ENCODE measurements at regions not wholly inside any gene's neighbourhood (a gene's known extent, or its start where the extent isn't known, plus 50 kb on each side); places are given as distances from the start of the nearest gene placed in this dataset.

- no peaks in the 10 kb centered on the region for H3K36me3 Mint-ChIP-seq (ENCODE audit: low read depth)
- CTCF ChIA-PET: interaction anchor here (1.6 kb wide), 1 partner anchor 9 kb away, joined by 3 read pairs; no protein-coding TSS in a partner anchor
- H3K27ac Mint-ChIP-seq: no peak overlapping the region
- no peak for DNase-seq
- no peaks in the 10 kb centered on the region for H3K4me1 Mint-ChIP-seq
- H3K4me3 Mint-ChIP-seq: no peak overlapping the region
- POLR2A ChIA-PET: no interaction called here
- H3K9me3 Mint-ChIP-seq: peaks cover 12% of the 10 kb centered on the region
- no peaks in the 10 kb centered on the region for H3K27me3 Mint-ChIP-seq
Measured at GRCh38 chr18:64852281-64852680, 703.4 kb upstream of the LINC00305 start.

DNA sequence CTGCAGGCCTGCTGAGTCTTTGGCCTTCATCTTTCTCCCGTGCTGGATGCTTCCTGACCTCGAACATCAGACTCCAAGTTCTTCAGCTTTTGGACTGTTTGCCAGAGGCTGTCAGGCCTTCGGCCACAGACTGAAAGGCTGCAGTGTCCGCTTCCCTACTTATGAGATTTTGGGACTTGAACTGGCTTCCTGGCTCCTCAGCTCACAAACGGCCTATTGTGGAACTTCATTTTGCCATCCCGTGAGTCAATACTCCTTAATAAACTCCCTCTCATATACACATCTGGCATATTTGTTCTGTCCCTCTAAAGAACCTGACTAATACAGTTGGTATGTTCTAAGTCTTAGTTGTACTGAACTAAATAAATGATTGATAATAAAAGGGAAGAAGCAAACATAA is 702.8 kb upstream of the LINC00305 start:
- no peak overlapping the region for H3K27ac Mint-ChIP-seq
- CTCF ChIA-PET: no interaction called here

DNA sequence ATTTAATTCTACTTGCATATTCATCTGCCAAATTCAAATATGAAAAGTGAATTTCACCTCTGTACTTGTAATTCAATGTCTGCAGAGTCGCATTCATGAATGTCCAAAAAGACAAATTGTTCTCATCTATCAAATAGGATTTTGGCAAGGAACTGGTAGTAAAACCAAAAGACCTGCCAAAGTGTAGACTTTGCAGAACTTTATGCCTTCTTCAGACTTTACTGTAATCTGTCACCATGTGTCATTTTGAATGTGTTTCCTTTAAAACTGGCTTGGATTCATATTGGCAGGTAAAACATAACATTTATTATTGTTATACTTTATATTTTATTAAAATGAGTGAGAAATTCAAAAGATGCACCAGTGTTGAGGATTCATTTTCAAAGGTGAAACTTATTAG is 701.9 kb upstream of the LINC00305 start:
- no peaks in the 10 kb centered on the region for H3K27me3 Mint-ChIP-seq
- CTCF ChIA-PET: no interaction called here

More for the DNA sequence above, 702.8 kb upstream of the LINC00305 start:
- Mint-ChIP-seq H3K4me3 (no peak overlapping the region), H3K36me3 (ENCODE audit: low read depth) (no peaks in the 10 kb centered on the region), H3K4me1 (no peaks in the 10 kb centered on the region), H3K9me3 (peaks cover 12% of the 10 kb centered on the region), H3K27me3 (no peaks in the 10 kb centered on the region)
- DNase-seq: no peak
- POLR2A ChIA-PET: no interaction called here

GRCh38 chr18:64840911-64841701 is 692.2 kb upstream of the LINC00305 start:
- no peak overlapping the region for H3K4me3 Mint-ChIP-seq
- no peaks in the 10 kb centered on the region for H3K9me3 Mint-ChIP-seq
- H3K27me3 Mint-ChIP-seq: no peaks in the 10 kb centered on the region
- ChIA-PET CTCF (no interaction called here), POLR2A (no interaction called here)
- no peaks in the 10 kb centered on the region for H3K4me1 Mint-ChIP-seq
- H3K27ac Mint-ChIP-seq: no peak overlapping the region
- DNase-seq: no peak
- H3K36me3 Mint-ChIP-seq (ENCODE audit: low read depth): no peaks in the 10 kb centered on the region

More for the DNA sequence above, 701.9 kb upstream of the LINC00305 start:
- POLR2A ChIA-PET: no interaction called here
- Mint-ChIP-seq H3K4me3 (no peak overlapping the region), H3K36me3 (ENCODE audit: low read depth) (no peaks in the 10 kb centered on the region), H3K27ac (no peak overlapping the region), H3K4me1 (no peaks in the 10 kb centered on the region), H3K9me3 (peaks cover 12% of the 10 kb centered on the region)
- DNase-seq: no peak

DNA sequence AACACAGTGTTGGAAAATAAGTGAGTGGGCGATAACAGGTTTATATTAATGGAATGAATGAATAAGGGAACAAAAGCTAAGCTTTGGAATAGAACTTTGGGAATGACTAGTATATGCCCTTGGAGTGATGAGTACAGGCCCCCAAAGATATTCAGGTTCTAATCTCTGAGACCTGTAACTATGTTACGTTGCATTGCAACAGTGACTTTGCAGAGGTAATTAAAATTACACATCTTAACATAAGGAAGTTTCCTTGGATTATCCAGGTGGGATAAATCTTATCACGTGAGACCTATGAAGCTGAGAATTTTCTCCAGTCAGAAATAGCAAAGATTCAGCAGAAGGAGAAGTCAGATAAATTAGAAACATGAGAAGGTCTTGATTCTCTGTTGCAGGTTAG is 661.5 kb upstream of the LINC00305 start:
- Mint-ChIP-seq H3K36me3 (ENCODE audit: low read depth) (no peaks in the 10 kb centered on the region), H3K9me3 (peaks cover 2% of the 10 kb centered on the region), H3K4me3 (no peak overlapping the region), H3K4me1 (no peaks in the 10 kb centered on the region), H3K27me3 (no peaks in the 10 kb centered on the region), H3K27ac (no peak overlapping the region)
- POLR2A ChIA-PET: no interaction called here
- no peak for DNase-seq
- CTCF ChIA-PET: interaction anchor here (0.7 kb wide), 1 partner anchor 109 kb away, joined by 6 read pairs; no protein-coding TSS in a partner anchor

DNA sequence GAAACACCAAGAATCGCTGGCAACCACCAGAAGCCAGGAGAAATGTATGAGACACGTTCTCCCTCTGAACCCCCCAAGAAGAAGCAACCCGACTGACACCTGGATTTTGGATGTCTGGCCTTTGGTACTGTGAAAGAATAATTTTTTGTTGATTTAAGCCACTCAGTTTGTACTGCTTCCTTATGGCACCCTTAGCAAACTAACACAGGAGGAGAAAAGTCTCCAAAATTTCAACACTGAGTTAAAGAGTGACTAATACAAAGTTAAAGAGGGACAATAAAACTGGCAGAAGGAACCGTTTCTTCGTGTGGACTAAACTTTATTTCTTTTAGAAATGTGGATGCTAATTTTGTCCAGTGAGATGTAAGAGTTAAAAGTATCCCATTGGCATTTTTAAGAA is 660.9 kb upstream of the LINC00305 start:
- POLR2A ChIA-PET: no interaction called here
- CTCF ChIA-PET: interaction anchor here (0.7 kb wide), 1 partner anchor 109 kb away, joined by 6 read pairs; no protein-coding TSS in a partner anchor
- Mint-ChIP-seq H3K9me3 (peaks cover 2% of the 10 kb centered on the region), H3K4me3 (no peak overlapping the region), H3K36me3 (ENCODE audit: low read depth) (no peaks in the 10 kb centered on the region), H3K4me1 (no peaks in the 10 kb centered on the region), H3K27ac (no peak overlapping the region), H3K27me3 (no peaks in the 10 kb centered on the region)
- DNase-seq: no peak

DNA sequence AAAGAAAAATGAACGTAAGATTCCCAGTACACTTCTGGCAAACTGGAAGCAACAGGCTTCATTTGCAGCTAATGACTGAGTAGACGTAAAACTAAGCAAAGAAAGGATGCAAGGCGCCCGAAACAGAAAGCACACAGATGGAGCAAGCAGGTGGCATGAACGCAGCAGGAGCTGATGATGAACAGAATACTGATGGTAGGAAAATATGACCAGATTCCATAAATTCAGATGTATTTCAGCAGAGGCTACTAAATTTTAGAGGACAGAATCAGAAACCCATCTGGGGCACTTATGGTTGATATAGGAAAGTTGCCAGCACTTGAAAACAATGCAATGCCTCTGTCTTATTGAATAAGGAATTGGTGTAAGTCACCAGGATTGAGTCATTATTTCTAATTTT is 658.7 kb upstream of the LINC00305 start:
- DNase-seq: no peak
- no peaks in the 10 kb centered on the region for H3K36me3 Mint-ChIP-seq (ENCODE audit: low read depth)
- ChIA-PET CTCF (no interaction called here), POLR2A (no interaction called here)
- no peaks in the 10 kb centered on the region for H3K4me1 Mint-ChIP-seq
- no peak overlapping the region for H3K4me3 Mint-ChIP-seq
- H3K27ac Mint-ChIP-seq: no peak overlapping the region
- no peaks in the 10 kb centered on the region for H3K27me3 Mint-ChIP-seq
- no peaks in the 10 kb centered on the region for H3K9me3 Mint-ChIP-seq

GRCh38 chr18:64806691-64807090 is 657.8 kb upstream of the LINC00305 start:
- H3K9me3 Mint-ChIP-seq: no peaks in the 10 kb centered on the region
- no peak for DNase-seq
- H3K27me3 Mint-ChIP-seq: no peaks in the 10 kb centered on the region
- ChIA-PET CTCF (no interaction called here), POLR2A (no interaction called here)
- H3K36me3 Mint-ChIP-seq (ENCODE audit: low read depth): no peaks in the 10 kb centered on the region
- H3K4me1 Mint-ChIP-seq: no peaks in the 10 kb centered on the region
- no peak overlapping the region for H3K4me3 Mint-ChIP-seq
- no peak overlapping the region for H3K27ac Mint-ChIP-seq

- Mint-ChIP-seq H3K4me3 (no peak overlapping the region), H3K9me3 (no peaks in the 10 kb centered on the region), H3K4me1 (no peaks in the 10 kb centered on the region), H3K27ac (no peak overlapping the region), H3K27me3 (no peaks in the 10 kb centered on the region), H3K36me3 (ENCODE audit: low read depth) (no peaks in the 10 kb centered on the region)
- CTCF ChIA-PET: no interaction called here
- DNase-seq: no peak
- POLR2A ChIA-PET: no interaction called here
Measured at GRCh38 chr18:64806232-64806631, 657.3 kb upstream of the LINC00305 start.

DNA sequence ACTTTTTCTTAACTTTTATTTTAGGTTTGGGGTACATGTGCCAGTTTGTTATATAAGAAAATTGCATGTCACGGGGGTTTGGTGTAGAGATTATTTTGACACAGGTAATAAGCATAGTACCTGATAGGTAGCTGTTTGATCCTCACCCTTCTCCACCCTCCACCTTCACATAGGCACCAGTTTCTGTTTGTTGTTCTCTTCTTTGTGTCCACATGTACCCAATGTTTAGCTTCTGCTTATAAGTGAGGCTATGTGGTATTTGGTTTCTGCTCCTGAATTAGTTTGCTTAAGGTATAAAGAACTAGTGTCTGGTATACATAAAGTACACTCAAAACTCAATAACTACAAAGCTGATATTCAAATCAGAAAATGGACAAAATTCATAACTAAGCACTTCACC is 654.6 kb upstream of the LINC00305 start:
- H3K4me1 Mint-ChIP-seq: no peaks in the 10 kb centered on the region
- no peak for DNase-seq
- no peak overlapping the region for H3K4me3 Mint-ChIP-seq
- H3K27ac Mint-ChIP-seq: no peak overlapping the region
- H3K27me3 Mint-ChIP-seq: no peaks in the 10 kb centered on the region
- ChIA-PET POLR2A (no interaction called here), CTCF (no interaction called here)
- H3K36me3 Mint-ChIP-seq (ENCODE audit: low read depth): no peaks in the 10 kb centered on the region
- no peaks in the 10 kb centered on the region for H3K9me3 Mint-ChIP-seq

- POLR2A ChIA-PET: no interaction called here
- CTCF ChIA-PET: no interaction called here
- Mint-ChIP-seq H3K4me3 (no peak overlapping the region), H3K9me3 (peaks cover 3% of the 10 kb centered on the region), H3K36me3 (ENCODE audit: low read depth) (no peaks in the 10 kb centered on the region), H3K4me1 (no peaks in the 10 kb centered on the region), H3K27ac (no peak overlapping the region), H3K27me3 (no peaks in the 10 kb centered on the region)
- DNase-seq: no peak
Measured at GRCh38 chr18:64800151-64800550, 651.3 kb upstream of the LINC00305 start.

- peaks cover 3% of the 10 kb centered on the region for H3K9me3 Mint-ChIP-seq
- no peak overlapping the region for H3K27ac Mint-ChIP-seq
- H3K36me3 Mint-ChIP-seq (ENCODE audit: low read depth): no peaks in the 10 kb centered on the region
- no peak for DNase-seq
- POLR2A ChIA-PET: no interaction called here
- H3K4me1 Mint-ChIP-seq: no peaks in the 10 kb centered on the region
- H3K27me3 Mint-ChIP-seq: no peaks in the 10 kb centered on the region
- H3K4me3 Mint-ChIP-seq: no peak overlapping the region
- CTCF ChIA-PET: no interaction called here
Measured at GRCh38 chr18:64799376-64799775, 650.5 kb upstream of the LINC00305 start.

GRCh38 chr18:64791236-64791635 is 642.3 kb upstream of the LINC00305 start:
- Mint-ChIP-seq H3K27ac (no peak overlapping the region), H3K9me3 (no peaks in the 10 kb centered on the region), H3K27me3 (no peaks in the 10 kb centered on the region), H3K36me3 (ENCODE audit: low read depth) (no peaks in the 10 kb centered on the region), H3K4me3 (no peak overlapping the region), H3K4me1 (no peaks in the 10 kb centered on the region)
- DNase-seq: no peak
- POLR2A ChIA-PET: interaction anchor here (0.6 kb wide), 1 partner anchor 203 kb away, joined by 11 read pairs; no protein-coding TSS in a partner anchor
- CTCF ChIA-PET: no interaction called here

DNA sequence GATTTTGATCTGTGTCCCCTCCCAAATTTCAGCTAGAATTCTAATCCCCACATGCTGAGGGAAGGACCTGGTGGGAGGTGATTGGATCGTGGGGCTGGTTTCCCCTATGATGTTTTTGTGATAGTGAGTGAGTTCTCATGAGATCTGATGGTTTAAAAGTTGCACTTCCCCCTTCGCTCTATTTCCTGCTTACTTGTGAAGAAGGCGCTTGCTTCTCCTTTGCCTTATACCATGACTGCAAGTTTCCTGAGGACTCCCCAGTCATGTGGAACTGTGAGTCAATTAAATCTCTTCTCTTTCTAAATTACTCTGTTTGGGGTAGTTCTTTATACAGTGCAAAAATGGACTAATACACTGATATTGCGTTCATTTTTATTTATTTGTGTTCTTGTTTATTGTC is 636.8 kb upstream of the LINC00305 start:
- Mint-ChIP-seq H3K9me3 (peaks cover 3% of the 10 kb centered on the region), H3K27ac (no peak overlapping the region), H3K27me3 (no peaks in the 10 kb centered on the region), H3K4me3 (no peak overlapping the region), H3K4me1 (no peaks in the 10 kb centered on the region), H3K36me3 (ENCODE audit: low read depth) (no peaks in the 10 kb centered on the region)
- ChIA-PET CTCF (no interaction called here), POLR2A (no interaction called here)
- DNase-seq: no peak

Data from activated CD4-positive, alpha-beta T cell treated with anti-CD3 and anti-CD28 coated beads, Interleukin-2, amount 10 ng/mL, durations not matched to agents 7 days and 5 days (primary cell).